ENCODE measurements at regions not wholly inside any gene's neighbourhood (a gene's known extent, or its start where the extent isn't known, plus 50 kb on each side); places are given as distances from the start of the nearest gene placed in this dataset.

DNA sequence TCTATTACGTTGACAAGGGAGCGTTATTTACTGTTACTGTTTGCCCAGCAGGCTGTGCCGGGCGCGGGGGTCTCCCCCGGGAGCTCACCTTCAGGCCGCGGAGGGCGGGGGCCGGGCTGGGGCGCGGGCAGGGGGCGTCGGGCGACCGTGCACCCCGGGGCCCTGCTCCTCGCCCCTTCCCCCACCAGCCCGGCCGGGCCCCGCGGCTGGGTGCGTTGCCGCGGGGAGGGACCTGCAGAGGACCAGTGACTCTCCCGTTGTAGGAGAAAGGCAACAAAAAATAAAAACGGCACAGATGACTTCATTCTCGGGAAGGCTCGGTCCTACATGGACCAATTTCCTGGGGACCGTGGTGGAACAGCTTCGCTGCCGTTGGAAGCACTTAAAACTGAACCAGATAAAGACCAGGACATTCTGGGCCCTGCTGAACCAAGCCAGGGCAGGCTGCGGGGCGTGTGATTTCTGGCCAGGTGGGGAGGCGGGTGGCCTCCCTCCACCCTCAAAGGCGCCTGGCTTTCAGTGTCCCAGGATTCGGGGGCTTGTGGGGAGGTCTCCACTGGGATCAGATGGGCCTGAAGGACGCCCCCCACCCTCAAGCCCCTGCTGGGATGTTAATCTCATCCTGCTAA is 57.4 kb downstream of the IGLL1 start:
- no peak for DNase-seq

DNA sequence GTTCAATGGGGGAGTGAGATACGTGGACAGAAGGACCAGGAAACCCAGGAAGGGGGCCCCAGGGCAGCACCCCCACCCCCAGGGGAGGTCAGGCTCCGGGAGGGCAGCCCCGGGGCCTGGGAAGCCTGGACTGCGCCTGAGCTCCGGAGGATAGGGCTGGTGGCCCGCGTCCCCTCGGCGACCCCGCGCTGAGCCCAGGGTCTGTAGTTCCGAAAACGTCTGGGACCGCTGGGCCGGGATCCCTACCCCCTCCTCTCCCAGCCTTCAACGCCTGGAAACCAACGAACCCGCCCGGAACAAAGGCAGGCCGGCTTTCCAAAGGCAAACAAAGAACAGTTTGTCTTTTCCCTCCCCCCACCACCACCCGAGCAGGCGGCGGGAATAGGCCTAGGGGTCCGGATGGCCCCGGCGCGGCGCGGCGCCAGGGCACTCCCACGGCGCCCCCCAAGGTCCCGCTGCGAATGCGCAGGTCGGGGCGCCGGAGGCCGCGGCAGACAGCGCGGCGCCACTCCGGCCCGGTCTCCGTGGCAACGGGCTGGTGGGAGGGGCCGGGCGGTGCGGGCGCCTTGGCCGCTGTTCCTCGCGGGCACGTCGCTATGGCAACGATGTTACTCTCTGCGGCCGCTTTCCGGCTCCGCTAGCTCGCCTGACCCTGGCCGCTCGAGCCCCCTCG is 58.5 kb downstream of the IGLL1 start:
- peak; percentile 80 for DNase-seq

GRCh38 chr22:23520863-23521440 is 59.1 kb downstream of the IGLL1 start:
- no peak for DNase-seq

DNA sequence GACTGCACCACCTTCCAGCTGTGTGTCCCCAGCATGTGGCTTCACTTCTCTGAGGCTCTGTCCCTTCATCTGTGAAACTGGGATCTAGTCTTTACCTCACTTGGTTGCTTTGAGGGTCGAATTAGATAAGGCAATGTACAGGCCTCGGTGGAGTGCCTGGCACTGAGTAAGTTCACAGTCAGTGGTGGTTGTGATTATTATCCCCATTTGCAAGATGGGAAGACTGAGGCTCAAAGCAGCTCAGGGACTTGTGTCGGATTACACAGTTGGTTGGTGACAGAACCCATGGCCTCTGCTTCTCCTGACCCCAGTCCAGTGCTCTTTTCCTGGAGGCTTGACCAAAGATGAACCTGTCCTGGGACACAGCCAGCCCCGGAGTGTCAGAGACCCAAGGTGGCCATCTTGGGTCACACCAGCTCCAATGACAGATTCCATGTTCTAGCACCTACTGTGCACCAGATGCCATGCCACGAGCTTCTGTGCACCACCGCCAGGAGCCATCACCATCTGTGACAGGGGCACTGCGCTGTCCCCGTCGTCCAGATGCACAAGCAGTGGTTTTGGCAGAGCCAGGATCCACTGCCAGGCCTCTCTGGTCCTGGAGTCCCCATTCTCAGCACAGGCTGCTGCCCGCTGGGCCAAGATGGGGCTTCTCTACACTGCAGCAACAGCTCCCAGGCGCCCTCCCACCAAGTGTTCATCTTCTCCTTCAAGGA is 60.5 kb downstream of the IGLL1 start:
- no peak for DNase-seq

- DNase-seq, result no peak
These were observed 61.5 kb downstream of the IGLL1 start for GRCh38 chr22:23518376-23519187.

DNA sequence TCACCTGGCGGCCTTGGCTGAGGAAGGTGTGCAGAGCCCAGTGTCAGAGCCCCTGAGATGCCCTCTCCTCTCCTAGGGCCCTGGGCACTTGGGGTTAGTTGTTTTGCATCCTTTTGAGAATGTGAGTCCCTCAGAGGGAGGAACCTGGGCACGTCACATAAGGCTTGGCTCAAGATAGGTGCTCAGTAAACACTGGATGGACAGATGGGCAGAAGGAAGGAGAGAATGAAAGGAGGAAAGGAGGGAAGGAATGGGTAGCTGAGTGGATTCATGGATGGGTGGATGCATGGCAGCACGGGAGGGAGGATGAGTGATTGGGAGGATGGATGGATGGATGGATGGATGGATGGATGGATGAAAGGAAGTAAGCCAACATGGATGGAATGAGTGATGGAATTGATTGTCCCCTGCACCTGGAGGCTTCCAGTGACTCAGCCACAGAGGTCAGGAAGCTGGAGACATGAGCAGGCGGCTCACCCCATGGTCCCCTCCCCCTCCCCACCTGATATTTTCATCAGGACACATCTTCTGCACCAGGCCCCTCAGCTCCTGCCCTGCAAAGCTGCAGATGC is 62.2 kb downstream of the IGLL1 start:
- no peak for DNase-seq

DNA sequence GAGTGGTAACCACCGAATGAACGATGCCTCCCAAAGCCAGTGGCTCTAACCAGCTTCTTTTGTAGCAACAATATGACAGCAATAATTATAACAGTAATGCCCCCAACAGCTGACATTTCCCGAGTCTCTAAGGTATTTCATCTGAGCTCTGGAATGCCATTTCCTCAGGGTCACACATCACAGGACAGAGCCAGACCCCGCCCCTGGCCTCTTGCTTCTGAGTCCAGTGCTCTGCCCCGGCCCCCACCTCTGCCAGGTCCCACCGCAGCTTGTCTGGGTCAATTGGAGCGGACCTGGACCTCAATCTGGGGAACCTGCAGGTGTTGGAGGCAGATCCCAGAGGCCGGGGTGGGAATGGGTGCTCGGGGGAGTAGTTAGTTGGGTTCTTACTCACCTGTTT is 63.8 kb downstream of the IGLL1 start:
- no peak for DNase-seq

DNA sequence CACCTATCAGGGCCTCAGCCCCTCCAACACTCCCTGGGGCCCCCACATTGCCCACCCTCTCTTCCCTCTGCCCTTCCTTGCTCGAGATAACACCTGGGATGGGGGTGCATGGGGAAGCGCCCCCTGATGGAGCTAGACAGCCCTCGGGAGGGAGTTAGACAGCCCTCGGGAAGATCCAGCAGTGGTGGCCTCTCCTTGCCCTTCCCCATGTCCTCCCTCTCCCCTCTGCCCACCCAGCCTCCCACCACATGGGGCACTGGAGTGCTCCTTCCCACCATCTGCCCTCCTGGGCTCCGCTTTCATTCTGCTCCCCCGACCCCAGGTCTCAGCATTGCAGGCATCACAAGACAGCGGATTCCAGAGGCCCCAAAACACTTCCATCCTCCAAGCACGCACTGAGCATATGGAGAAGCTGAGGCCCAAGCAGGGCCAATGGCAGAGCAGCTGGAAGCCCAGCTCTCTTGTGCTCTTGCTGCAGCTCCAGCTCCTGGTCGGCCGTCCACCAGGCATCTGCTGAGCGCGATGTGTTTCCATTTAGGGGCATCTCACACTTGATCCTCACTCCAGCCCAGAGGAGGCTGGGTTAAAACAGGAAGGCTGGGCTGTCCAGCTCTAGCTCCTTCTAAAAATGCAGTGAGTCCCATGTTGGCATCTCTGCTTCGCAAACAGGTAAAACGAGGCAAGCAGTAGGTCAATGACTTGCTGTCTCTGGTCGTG is 65.6 kb downstream of the IGLL1 start:
- no peak for DNase-seq

DNA sequence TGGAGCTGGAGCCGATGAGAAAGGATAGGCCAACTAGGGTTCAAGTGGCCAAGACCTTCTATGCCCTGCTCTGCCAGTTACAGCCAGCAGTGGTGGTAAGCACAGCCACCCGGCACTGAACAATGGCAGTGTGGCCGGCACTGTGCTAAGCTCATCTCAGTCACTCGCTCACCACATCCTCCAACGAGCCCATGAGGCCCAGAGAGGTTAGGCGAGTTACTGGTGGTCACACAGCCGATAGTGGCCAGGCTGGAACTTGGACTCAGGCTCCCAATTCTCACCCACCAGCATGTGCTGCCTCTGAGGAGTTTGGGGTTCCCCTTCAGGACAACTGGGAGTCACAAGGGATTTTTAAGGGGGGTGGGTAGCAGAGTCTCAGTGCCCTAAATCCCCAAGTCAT is 66.4 kb downstream of the IGLL1 start:
- no peak for DNase-seq

DNA sequence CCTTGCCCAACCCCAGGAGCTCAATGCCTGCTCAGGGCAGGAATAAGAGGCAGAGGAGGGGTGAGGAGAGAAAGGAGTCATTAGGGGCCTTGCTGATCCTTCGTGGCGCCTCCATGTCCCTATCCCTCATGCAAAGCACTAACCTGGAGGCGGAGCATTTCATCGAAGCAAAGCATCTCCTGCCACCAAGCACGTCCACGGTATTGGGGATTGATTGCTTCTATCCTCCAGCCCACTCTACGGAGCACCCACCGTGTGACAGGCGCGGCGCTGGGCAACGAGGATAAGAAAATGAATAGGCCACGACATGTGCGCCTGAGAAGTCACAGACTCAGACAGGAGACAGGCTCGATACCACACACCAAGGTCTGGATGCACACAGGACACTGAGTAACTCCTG is 67.0 kb downstream of the IGLL1 start:
- no peak for DNase-seq

DNA sequence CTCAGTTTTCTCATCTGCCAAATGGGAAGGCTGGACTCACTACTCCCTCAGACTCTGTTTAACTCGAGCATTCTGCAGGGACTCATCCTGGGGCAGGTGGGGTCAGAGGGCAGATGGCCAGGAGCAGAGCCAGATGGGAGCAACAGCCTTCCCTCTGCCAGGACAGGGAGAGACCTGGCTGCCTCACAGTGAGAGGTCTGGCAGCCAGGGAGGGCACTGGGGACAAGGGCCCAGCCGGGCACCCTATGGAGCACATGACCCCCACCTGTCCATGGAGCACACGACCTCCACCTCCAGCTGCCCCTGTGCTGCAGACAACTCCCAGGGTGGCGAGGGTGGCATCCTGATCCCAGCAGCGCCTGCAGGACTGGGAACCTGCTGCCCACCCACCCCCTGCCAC is 67.4 kb downstream of the IGLL1 start:
- no peak for DNase-seq

DNA sequence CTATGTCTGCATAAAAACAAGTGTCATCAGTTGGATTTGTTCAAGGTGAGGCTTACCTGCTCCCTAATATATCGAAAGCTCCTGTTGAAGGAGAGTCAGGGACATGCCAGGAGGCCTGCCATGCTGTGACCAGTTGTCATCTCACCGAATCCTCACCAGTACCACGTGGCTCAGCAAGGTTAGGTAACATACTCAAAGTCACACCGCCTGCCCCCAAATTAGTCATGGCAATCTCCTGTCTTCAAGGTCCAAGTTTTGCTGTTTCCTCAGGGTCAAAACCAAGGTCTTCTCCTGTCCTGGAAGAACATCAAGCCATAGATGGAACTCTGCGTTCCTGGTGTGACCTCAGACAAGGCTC is 67.8 kb downstream of the IGLL1 start:
- no peak for DNase-seq

DNA sequence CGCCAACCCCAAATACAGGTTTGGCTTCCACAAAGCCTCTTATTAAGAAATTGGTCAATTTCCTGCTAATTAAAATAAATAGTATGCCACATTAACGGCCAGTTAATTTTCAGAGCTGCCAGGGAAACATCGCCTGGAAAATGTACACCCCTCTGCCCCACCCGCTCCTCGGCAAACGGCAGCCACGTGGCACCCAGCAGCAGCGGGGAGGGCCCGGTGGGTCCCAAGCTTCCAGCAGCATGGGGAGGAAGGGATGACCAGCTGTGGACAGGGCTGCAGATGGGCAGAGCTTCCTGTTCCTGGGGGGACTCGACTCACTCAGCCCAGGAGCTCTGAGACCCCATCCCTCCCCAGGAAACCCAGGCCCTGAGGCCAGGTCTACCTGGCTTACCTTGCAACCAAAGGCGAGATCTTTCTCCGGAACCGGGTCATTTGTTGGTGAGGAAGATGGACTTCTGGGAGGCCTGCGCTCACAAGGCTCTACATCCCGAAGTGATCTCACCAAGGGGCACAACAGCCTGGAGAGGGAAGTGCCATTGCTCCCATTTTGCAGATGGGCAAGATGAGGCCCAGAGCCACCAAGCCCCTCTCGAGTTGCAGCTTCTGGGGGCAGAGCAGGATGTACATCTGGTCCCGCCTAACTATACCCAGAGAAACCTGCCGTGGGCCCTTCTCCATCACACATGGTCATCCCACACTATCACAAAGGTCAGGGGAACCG is 68.3 kb downstream of the IGLL1 start:
- no peak for DNase-seq

- no peak for DNase-seq
These were observed 70.4 kb downstream of the IGLL1 start for GRCh38 chr22:23509571-23510302.

DNA sequence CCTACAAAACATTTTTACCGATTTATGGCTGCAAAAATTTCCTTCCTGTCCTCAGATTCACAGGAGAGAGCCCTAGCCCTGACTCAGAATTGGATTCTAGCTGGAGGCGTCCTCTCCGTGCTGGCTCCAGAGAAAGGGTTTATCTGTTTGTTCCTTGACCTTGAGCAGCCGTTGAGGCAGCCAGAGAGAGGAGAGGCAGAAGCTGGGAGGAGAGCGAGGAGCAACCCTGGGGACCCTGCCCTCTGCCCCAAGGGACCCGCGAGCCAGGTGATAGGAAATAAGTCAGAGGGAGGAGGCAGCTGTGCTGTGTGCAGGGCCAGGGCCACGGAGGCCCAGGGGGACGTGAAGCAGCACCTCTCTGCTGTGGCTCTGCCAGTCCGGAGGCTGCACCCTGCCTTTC is 75.6 kb downstream of the IGLL1 start:
- DNase-seq, result no peak

DNA sequence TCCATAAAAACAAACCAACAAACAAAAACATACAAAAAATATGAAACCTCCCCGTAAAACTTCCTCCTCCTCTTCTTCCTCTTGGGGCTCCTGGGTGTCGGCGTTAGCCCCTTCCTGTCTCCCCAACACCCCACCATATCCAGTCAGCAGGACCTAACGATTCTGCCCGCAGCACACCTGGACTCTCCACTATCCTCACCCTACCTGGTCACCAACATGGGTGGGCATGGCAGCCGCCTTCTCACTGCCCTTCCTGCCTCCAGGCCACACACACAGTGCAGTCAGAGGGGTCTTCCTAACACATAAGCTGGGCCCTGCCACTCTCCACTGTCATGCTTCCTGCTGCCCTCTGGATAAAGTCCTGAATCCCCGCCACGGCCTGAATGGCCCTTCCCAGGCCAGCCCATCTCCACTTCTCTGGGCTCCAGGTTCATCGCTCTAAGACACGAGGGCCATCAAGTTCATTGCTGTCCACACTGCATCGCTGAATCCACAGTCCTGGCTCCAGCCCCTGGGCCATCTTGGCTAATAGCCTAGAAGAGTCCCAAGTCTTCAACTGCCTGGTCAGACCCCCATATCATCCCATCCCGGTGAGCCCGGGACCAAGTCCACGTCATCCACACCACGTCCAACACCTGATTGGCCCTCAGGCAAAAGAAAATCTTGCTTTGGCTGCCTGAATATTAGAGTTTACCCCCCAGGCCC is 76.2 kb downstream of the IGLL1 start:
- no peak for DNase-seq

DNA sequence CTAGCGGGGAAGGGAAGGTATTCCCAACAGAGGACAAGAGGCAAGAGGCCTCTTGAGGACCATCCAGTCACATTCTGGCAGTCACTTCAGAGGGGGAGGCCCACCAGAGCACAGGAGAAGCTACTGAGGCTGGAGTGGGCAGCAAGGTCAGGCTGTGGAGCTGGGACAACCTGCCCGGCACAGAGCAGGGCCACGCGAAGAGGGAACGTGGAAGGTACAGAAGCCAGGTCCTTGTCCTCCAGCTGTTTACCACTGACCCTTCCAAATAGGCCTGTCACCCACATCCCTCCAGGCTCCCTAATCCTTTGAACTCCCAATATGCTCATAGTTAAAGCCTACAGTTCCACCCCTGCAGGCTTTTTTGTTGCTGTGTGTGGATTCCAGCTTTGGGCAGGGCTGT is 76.9 kb downstream of the IGLL1 start:
- DNase-seq, result no peak

DNA sequence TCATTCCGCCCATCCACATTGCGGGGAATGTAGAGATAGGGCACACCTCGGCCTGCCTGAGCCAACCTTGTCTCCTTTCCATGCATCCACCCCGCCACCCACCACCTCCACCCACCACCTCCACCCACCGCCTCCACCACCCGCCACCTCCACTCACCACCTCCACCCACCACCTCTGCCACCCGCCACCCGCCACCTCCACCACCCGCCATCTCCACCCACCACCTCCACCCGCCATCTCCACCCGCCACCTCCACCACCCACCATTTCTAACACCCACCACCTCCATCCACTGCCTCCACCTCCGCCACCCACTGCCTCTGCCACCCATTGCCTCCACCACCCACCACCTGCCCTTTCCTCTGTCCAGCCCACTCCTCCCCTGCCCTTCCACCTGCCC is 78.4 kb downstream of the IGLL1 start:
- DNase-seq, result no peak

DNA sequence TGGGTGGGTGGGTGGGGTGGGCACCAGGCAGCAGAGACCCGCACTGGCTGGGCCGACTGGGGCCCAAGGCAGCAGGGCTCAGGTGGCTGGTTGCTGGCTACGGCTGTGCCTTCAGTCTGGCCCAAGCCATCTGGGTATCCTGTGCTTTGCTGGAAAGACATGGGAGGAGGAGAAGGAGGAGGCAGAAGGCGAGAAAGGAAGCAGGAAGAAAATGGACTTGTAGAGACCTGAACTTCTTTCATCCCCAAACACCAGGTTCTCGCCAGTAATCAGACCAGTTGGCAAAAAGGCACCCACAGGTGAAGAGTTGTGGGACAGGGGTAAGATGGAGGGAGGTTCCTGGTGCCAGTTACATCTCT is 78.8 kb downstream of the IGLL1 start:
- DNase-seq, result no peak

All from suppressor macrophage treated with lipopolysaccharide for 4 hours (primary cell).